ENCODE measurements at regions not wholly inside any gene's neighbourhood (a gene's known extent, or its start where the extent isn't known, plus 50 kb on each side); places are given as distances from the start of the nearest gene placed in this dataset.
"Not testable (repeated sequence)": the region's sequence is repeated elsewhere in the genome, so short reads cannot be mapped to it uniquely, and the experiment has no call there.

- no peaks in the 10 kb centered on the region for H3K36me3 Mint-ChIP-seq
- H3K27ac Mint-ChIP-seq, result no peak overlapping the region
- peaks cover 0 to 2% (median 0%) of the 10 kb centered on the region in 3 donors for H3K27me3 Mint-ChIP-seq (ENCODE audit: low read depth in 3 of 3)
- no peak for DNase-seq
- no peak overlapping the region for H3K4me3 Mint-ChIP-seq
- no peaks in the 10 kb centered on the region for H3K4me1 Mint-ChIP-seq
- peaks cover 0 to 6% (median 3%) of the 10 kb centered on the region in 6 donors for H3K9me3 Mint-ChIP-seq
These were observed 116.0 kb upstream of the RBMS3 start for GRCh38 chr3:29164825-29165224.

GRCh38 chr3:29167180-29167579 is 113.7 kb upstream of the RBMS3 start:
- H3K4me1 Mint-ChIP-seq, result peaks cover 8 to 9% of the 10 kb centered on the region in 2 donors
- no peak overlapping the region for H3K4me3 Mint-ChIP-seq
- peaks cover 0 to 1% (median 0%) of the 10 kb centered on the region in 3 donors for H3K27me3 Mint-ChIP-seq (ENCODE audit: low read depth in 3 of 3)
- peaks cover 0 to 6% (median 0%) of the 10 kb centered on the region in 6 donors for H3K9me3 Mint-ChIP-seq
- DNase-seq, result no peak
- H3K27ac Mint-ChIP-seq, result no peak overlapping the region
- no peaks in the 10 kb centered on the region for H3K36me3 Mint-ChIP-seq

- Mint-ChIP-seq H3K4me1 (peaks cover 10 to 12% of the 10 kb centered on the region in 2 donors), H3K27me3 (ENCODE audit: low read depth in 3 of 3) (peaks cover 0 to 1% (median 0%) of the 10 kb centered on the region in 3 donors), H3K4me3 (no peak overlapping the region), H3K36me3 (no peaks in the 10 kb centered on the region), H3K9me3 (peaks cover 0 to 2% (median under 1%) of the 10 kb centered on the region in 6 donors), H3K27ac (no peak overlapping the region)
- DNase-seq, result no peak
These were observed 112.8 kb upstream of the RBMS3 start for GRCh38 chr3:29168081-29168480.

- DNase-seq, result no peak
- peaks cover 0 to 1% (median 0%) of the 10 kb centered on the region in 3 donors for H3K27me3 Mint-ChIP-seq (ENCODE audit: low read depth in 3 of 3)
- peaks cover 10 to 12% of the 10 kb centered on the region in 2 donors for H3K4me1 Mint-ChIP-seq
- no peak overlapping the region for H3K27ac Mint-ChIP-seq
- H3K9me3 Mint-ChIP-seq, result peaks cover 0 to 5% (median under 1%) of the 10 kb centered on the region in 6 donors
- H3K36me3 Mint-ChIP-seq, result no peaks in the 10 kb centered on the region
- H3K4me3 Mint-ChIP-seq, result no peak overlapping the region
These were observed 112.2 kb upstream of the RBMS3 start for GRCh38 chr3:29168696-29169095.

GRCh38 chr3:29169451-29169850 is 111.4 kb upstream of the RBMS3 start:
- Mint-ChIP-seq H3K36me3 (no peaks in the 10 kb centered on the region), H3K4me3 (no peak overlapping the region), H3K27ac (no peak overlapping the region), H3K9me3 (peaks cover 0 to 5% (median under 1%) of the 10 kb centered on the region in 6 donors), H3K27me3 (ENCODE audit: low read depth in 3 of 3) (peaks cover 0 to 1% (median 0%) of the 10 kb centered on the region in 3 donors), H3K4me1 (peaks cover 10 to 12% of the 10 kb centered on the region in 2 donors)
- no peak for DNase-seq

GRCh38 chr3:29171043-29171990 is 109.6 kb upstream of the RBMS3 start:
- Mint-ChIP-seq H3K9me3 (peaks cover 0 to 5% (median under 1%) of the 10 kb centered on the region in 6 donors), H3K27me3 (ENCODE audit: low read depth in 3 of 3) (peaks cover 0 to 2% (median 1%) of the 10 kb centered on the region in 3 donors), H3K27ac (peak overlapping the region in 4 of 6 donors; percentile 1 to 61 (median 48)), H3K4me1 (peaks cover 10 to 12% of the 10 kb centered on the region in 2 donors), H3K4me3 (peak overlapping the region in 2 of 5 donors; percentile 8 to 57), H3K36me3 (no peaks in the 10 kb centered on the region)
- DNase-seq, result no peak

GRCh38 chr3:29176501-29176900 is 104.4 kb upstream of the RBMS3 start:
- H3K4me3 Mint-ChIP-seq, result no peak overlapping the region
- no peak for DNase-seq
- no peaks in the 10 kb centered on the region for H3K36me3 Mint-ChIP-seq
- H3K4me1 Mint-ChIP-seq, result peaks cover 6 to 10% of the 10 kb centered on the region in 2 donors
- peaks cover 1 to 3% (median 2%) of the 10 kb centered on the region in 3 donors for H3K27me3 Mint-ChIP-seq (ENCODE audit: low read depth in 3 of 3)
- H3K27ac Mint-ChIP-seq, result no peak overlapping the region
- H3K9me3 Mint-ChIP-seq, result peaks cover 0 to 13% (median 2%) of the 10 kb centered on the region in 6 donors

GRCh38 chr3:29178809-29179793 is 101.8 kb upstream of the RBMS3 start:
- H3K9me3 Mint-ChIP-seq, result peaks cover 0 to 10% (median 0%) of the 10 kb centered on the region in 6 donors
- H3K27me3 Mint-ChIP-seq (ENCODE audit: low read depth in 3 of 3), result peaks cover 0 to 3% (median 2%) of the 10 kb centered on the region in 3 donors
- no peaks in the 10 kb centered on the region for H3K36me3 Mint-ChIP-seq

GRCh38 chr3:29181149-29181780 is 99.6 kb upstream of the RBMS3 start:
- DNase-seq, result no peak

More at GRCh38 chr3:29178809-29179793, 101.8 kb upstream of the RBMS3 start:
- H3K27ac Mint-ChIP-seq, result no peak overlapping the region
- DNase-seq, result no peak
- H3K4me3 Mint-ChIP-seq, result no peak overlapping the region
- H3K4me1 Mint-ChIP-seq, result no peaks in the 10 kb centered on the region

GRCh38 chr3:29181872-29182271 is 99.0 kb upstream of the RBMS3 start:
- H3K27me3 Mint-ChIP-seq (ENCODE audit: low read depth in 3 of 3), result peaks cover 0 to 3% (median 0%) of the 10 kb centered on the region in 3 donors
- no peak overlapping the region for H3K4me3 Mint-ChIP-seq
- no peaks in the 10 kb centered on the region for H3K36me3 Mint-ChIP-seq
- H3K4me1 Mint-ChIP-seq, result no peaks in the 10 kb centered on the region
- H3K27ac Mint-ChIP-seq, result no peak overlapping the region
- no peak for DNase-seq
- peaks cover 0 to 14% (median 0%) of the 10 kb centered on the region in 6 donors for H3K9me3 Mint-ChIP-seq

More at GRCh38 chr3:29181149-29181780, 99.6 kb upstream of the RBMS3 start:
- no peaks in the 10 kb centered on the region for H3K4me1 Mint-ChIP-seq
- peaks cover 0 to 14% (median 0%) of the 10 kb centered on the region in 6 donors for H3K9me3 Mint-ChIP-seq
- H3K4me3 Mint-ChIP-seq, result no peak overlapping the region
- H3K27me3 Mint-ChIP-seq (ENCODE audit: low read depth in 3 of 3), result peaks cover 0 to 3% (median 0%) of the 10 kb centered on the region in 3 donors
- H3K27ac Mint-ChIP-seq, result no peak overlapping the region
- H3K36me3 Mint-ChIP-seq, result no peaks in the 10 kb centered on the region

GRCh38 chr3:29182828-29183227 is 98.0 kb upstream of the RBMS3 start:
- DNase-seq; H3K4me3 Mint-ChIP-seq; H3K27ac Mint-ChIP-seq; H3K36me3 Mint-ChIP-seq; H3K4me1 Mint-ChIP-seq; H3K27me3 Mint-ChIP-seq (ENCODE audit: low read depth in 3 of 3): not testable (repeated sequence)
- peaks cover 0 to 14% (median 2%) of the 10 kb centered on the region in 6 donors for H3K9me3 Mint-ChIP-seq

GRCh38 chr3:29183346-29184087 is 97.4 kb upstream of the RBMS3 start:
- no peak for DNase-seq
- no peak overlapping the region for H3K4me3 Mint-ChIP-seq
- no peaks in the 10 kb centered on the region for H3K4me1 Mint-ChIP-seq
- no peaks in the 10 kb centered on the region for H3K36me3 Mint-ChIP-seq
- H3K9me3 Mint-ChIP-seq, result peaks cover 0 to 13% (median 4%) of the 10 kb centered on the region in 6 donors
- peaks cover 0 to 3% (median 0%) of the 10 kb centered on the region in 3 donors for H3K27me3 Mint-ChIP-seq (ENCODE audit: low read depth in 3 of 3)
- H3K27ac Mint-ChIP-seq, result no peak overlapping the region
